ENCODE measurements at regions not wholly inside any gene's neighbourhood (a gene's known extent, or its start where the extent isn't known, plus 50 kb on each side); places are given as distances from the start of the nearest gene placed in this dataset.

DNA sequence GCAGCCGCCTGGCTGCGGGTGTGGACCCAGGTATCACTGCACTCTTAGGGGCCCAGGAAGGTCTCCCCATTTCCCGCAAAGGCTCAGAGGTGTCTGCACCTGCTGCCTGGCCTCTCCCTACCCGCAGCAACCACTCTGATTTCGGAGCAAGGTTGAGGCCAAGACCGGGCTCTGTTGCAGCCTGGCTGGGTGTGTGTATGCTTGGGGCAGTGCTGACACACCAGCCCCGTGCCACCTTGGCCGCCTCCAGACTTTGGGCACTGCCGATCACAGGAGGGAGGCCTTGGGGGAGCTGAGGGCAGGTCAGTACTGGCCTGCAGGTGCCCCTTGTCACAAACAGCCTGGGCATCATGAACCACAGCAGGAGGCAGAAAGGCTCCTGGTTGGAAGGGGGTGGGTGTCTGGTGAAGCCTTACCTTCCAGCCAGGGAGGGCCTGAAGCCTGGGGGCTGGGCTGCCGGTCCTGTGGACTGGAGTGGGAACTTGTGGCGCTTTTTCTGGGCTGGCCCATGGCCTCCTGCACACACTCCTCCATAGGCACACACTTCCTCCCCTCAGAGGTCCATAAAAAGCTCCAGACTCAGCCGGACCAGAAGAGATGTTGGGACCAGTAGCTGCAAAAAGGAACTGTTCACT, 519.5 kb downstream of the RWDD3 start:
- TF ChIP-seq POLR2A (IDR thresholded peaks at IDR 0.05): no peak
- TF ChIP-seq, protein P1, sequence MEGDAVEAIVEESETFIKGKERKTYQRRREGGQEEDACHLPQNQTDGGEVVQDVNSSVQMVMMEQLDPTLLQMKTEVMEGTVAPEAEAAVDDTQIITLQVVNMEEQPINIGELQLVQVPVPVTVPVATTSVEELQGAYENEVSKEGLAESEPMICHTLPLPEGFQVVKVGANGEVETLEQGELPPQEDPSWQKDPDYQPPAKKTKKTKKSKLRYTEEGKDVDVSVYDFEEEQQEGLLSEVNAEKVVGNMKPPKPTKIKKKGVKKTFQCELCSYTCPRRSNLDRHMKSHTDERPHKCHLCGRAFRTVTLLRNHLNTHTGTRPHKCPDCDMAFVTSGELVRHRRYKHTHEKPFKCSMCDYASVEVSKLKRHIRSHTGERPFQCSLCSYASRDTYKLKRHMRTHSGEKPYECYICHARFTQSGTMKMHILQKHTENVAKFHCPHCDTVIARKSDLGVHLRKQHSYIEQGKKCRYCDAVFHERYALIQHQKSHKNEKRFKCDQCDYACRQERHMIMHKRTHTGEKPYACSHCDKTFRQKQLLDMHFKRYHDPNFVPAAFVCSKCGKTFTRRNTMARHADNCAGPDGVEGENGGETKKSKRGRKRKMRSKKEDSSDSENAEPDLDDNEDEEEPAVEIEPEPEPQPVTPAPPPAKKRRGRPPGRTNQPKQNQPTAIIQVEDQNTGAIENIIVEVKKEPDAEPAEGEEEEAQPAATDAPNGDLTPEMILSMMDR (IDR thresholded peaks at IDR 0.05): no peak
